HEK293 (cell line): ENCODE measurements at regions not wholly inside any gene's neighbourhood (a gene's known extent, or its start where the extent isn't known, plus 50 kb on each side); places are given as distances from the start of the nearest gene placed in this dataset.

Source experiments
- PRDM4 ChIP-seq: fragments of 450-650 bp; formaldehyde crosslinking; IDR thresholded peaks from 2 replicates; pipeline ENCODE4 v1.5.1; 2017; ENCODE audit warnings: missing biosample characterization, missing genetic modification characterization
- ZNF324 ChIP-seq: fragments of 450-650 bp; formaldehyde crosslinking; IDR thresholded peaks from 2 replicates; pipeline ENCODE4 v1.5.1; 2016; ENCODE audit warnings: missing biosample characterization, missing genetic modification characterization
- ZNF792 ChIP-seq: fragments of 450-650 bp; formaldehyde crosslinking; IDR thresholded peaks from 2 replicates; pipeline ENCODE4 v1.5.1; 2016; ENCODE audit warnings: missing biosample characterization, missing genetic modification characterization

- no peak for TF ChIP-seq ZNF792 (tag by site-specific recombination)
- TF ChIP-seq PRDM4 = no peak
- TF ChIP-seq ZNF324 (tag by site-specific recombination) = no peak
Observed at GRCh38 chr5:30447431-30447830, 746.1 kb upstream of the CDH6 start.
